WTC11 (cell line): ENCODE measurements at regions not wholly inside any gene's neighbourhood (a gene's known extent, or its start where the extent isn't known, plus 50 kb on each side); places are given as distances from the start of the nearest gene placed in this dataset.

Experiments used
- ATAC-seq: fragments of 200-7000 bp; cut with Tn5 transposase; 2 replicates; pipeline ENCODE4 v1.10.0; 2021; ENCODE audit warnings: mild to moderate bottlenecking, moderate library complexity
- CTCF ChIA-PET: fragments of 300-600 bp; sonication (Branson Sonifier 250); formaldehyde crosslinking; loops from one replicate; lab custom pipeline; 2021; ENCODE audit warnings: antibody characterized with exemption; lab: Charles Lee
- POLR2A ChIA-PET: fragments of 350-600 bp; sonication (Branson Sonifier 250); formaldehyde crosslinking; loops from one replicate; lab custom pipeline; 2021; ENCODE audit warnings: antibody characterized with exemption; lab: Charles Lee
- DNase-seq: peaks from one replicate; pipeline ENCODE4 v3.0.0; 2021; ENCODE audit warnings: low spot score
- H3K27ac Mint-ChIP-seq: 2 replicates; pipeline ENCODE4 v1.8.0; 2021; ENCODE audit warnings: mixed read lengths
- H3K27me3 Mint-ChIP-seq: 2 replicates; pipeline ENCODE4 v1.8.0; 2021; ENCODE audit warnings: low read depth, mild to moderate bottlenecking, moderate library complexity, mixed read lengths
- H3K36me3 Mint-ChIP-seq: 2 replicates; pipeline ENCODE4 v1.8.0; 2021; ENCODE audit warnings: mixed read lengths
- H3K4me1 Mint-ChIP-seq: 2 replicates; pipeline ENCODE4 v1.8.0; 2022; ENCODE audit warnings: mixed read lengths
- H3K4me3 Mint-ChIP-seq: 2 replicates; pipeline ENCODE4 v1.8.0; 2021; ENCODE audit warnings: mild to moderate bottlenecking, moderate library complexity, mixed read lengths
- H3K9me3 Mint-ChIP-seq: 2 replicates; pipeline ENCODE4 v1.8.0; 2021; ENCODE audit warnings: mixed read lengths
- CDX4 ChIP-seq: fragments of 250-450 bp; sonication (Bioruptor Pico); IDR thresholded peaks from 2 replicates; pipeline ENCODE4 v1.9.0; 2021; ENCODE audit warnings: moderate library complexity, mild to moderate bottlenecking, inconsistent platforms, borderline replicate concordance
- CREM ChIP-seq: sonication (generic); formaldehyde crosslinking; IDR thresholded peaks from 2 replicates; pipeline ENCODE4 v1.8.1; 2022; ENCODE audit warnings: mild to moderate bottlenecking, missing genetic modification reagents, moderate library complexity
- E2F5 ChIP-seq: sonication (generic); formaldehyde crosslinking; IDR thresholded peaks from 2 replicates; pipeline ENCODE4 v1.8.1; 2022; ENCODE audit warnings: mild to moderate bottlenecking, moderate library complexity, missing genetic modification reagents
- FOXK1 ChIP-seq: sonication (generic); formaldehyde crosslinking; IDR thresholded peaks from 2 replicates; pipeline ENCODE4 v1.8.0; 2022; ENCODE audit warnings: mild to moderate bottlenecking, moderate library complexity, missing genetic modification reagents
- MXD4 ChIP-seq: fragments of 250-450 bp; sonication (Bioruptor Pico); IDR thresholded peaks from 2 replicates; pipeline ENCODE4 v1.8.0; 2021; ENCODE audit warnings: mild to moderate bottlenecking, moderate library complexity, borderline replicate concordance
- RORB ChIP-seq: fragments of 250-450 bp; sonication (Bioruptor Pico); IDR thresholded peaks from 2 replicates; pipeline ENCODE4 v1.9.0; 2021; ENCODE audit warnings: mild to moderate bottlenecking
- ZNF281 ChIP-seq: sonication (generic); formaldehyde crosslinking; IDR thresholded peaks from 2 replicates; pipeline ENCODE4 v1.8.0; 2023; ENCODE audit warnings: mild to moderate bottlenecking, missing genetic modification reagents
- ZNF416 ChIP-seq: fragments of 250-450 bp; sonication (Bioruptor Pico); IDR thresholded peaks from 2 replicates; pipeline ENCODE4 v1.9.0; 2021; ENCODE audit warnings: mild to moderate bottlenecking, inconsistent platforms
- TF ChIP-seq, protein P1 (sequence below): sonication (generic); formaldehyde crosslinking; IDR thresholded peaks from 2 replicates; pipeline ENCODE4 v1.8.0; 2022; ENCODE audit warnings: missing genetic modification reagents
- TF ChIP-seq, protein P2 (sequence below): fragments of 250-450 bp; sonication (Bioruptor Pico); IDR thresholded peaks from 2 replicates; pipeline ENCODE4 v1.9.0; 2021; ENCODE audit warnings: mild to moderate bottlenecking
- TF ChIP-seq, protein P3 (sequence below): sonication (generic); formaldehyde crosslinking; IDR thresholded peaks from 2 replicates; pipeline ENCODE4 v1.8.1; 2022; ENCODE audit warnings: low read depth, mild to moderate bottlenecking, moderate library complexity, missing genetic modification reagents, borderline replicate concordance

DNA sequence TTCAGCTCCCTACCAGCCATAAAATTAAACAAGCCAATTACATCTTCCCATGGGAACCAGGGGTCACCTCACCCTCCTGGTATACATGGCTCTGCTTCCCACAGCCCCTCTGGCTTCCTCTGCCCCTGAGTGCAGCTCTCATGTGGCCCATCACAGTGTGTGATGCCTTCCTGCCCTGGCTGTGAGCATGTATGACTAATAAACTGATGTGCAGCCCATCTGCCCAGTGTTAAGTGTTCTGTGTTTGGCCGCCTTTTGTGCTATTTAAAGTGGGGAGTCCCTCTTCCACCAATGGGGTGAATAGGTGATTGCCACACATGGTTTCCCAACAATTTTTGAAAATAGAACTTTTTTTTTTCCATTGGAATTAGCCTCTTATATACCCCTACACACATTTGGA, 87.7 kb upstream of the PIEZO2 start:
- Mint-ChIP-seq H3K9me3 (peaks cover 4% of the 10 kb centered on the region), H3K27ac (no peak overlapping the region), H3K4me1 (no peaks in the 10 kb centered on the region), H3K36me3 (no peaks in the 10 kb centered on the region), H3K4me3 (no peak overlapping the region), H3K27me3 (no peaks in the 10 kb centered on the region)
- POLR2A ChIA-PET, result no interaction called here
- DNase-seq (no peak), ATAC-seq (no peak)
- TF ChIP-seq CDX4, result no peak
- TF ChIP-seq, protein P1, sequence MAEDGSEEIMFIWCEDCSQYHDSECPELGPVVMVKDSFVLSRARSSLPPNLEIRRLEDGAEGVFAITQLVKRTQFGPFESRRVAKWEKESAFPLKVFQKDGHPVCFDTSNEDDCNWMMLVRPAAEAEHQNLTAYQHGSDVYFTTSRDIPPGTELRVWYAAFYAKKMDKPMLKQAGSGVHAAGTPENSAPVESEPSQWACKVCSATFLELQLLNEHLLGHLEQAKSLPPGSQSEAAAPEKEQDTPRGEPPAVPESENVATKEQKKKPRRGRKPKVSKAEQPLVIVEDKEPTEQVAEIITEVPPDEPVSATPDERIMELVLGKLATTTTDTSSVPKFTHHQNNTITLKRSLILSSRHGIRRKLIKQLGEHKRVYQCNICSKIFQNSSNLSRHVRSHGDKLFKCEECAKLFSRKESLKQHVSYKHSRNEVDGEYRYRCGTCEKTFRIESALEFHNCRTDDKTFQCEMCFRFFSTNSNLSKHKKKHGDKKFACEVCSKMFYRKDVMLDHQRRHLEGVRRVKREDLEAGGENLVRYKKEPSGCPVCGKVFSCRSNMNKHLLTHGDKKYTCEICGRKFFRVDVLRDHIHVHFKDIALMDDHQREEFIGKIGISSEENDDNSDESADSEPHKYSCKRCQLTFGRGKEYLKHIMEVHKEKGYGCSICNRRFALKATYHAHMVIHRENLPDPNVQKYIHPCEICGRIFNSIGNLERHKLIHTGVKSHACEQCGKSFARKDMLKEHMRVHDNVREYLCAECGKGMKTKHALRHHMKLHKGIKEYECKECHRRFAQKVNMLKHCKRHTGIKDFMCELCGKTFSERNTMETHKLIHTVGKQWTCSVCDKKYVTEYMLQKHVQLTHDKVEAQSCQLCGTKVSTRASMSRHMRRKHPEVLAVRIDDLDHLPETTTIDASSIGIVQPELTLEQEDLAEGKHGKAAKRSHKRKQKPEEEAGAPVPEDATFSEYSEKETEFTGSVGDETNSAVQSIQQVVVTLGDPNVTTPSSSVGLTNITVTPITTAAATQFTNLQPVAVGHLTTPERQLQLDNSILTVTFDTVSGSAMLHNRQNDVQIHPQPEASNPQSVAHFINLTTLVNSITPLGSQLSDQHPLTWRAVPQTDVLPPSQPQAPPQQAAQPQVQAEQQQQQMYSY (CRISPR knock-in tag), result no peak
- TF ChIP-seq MXD4 (CRISPR knock-in tag), result no peak
- TF ChIP-seq, protein P2, sequence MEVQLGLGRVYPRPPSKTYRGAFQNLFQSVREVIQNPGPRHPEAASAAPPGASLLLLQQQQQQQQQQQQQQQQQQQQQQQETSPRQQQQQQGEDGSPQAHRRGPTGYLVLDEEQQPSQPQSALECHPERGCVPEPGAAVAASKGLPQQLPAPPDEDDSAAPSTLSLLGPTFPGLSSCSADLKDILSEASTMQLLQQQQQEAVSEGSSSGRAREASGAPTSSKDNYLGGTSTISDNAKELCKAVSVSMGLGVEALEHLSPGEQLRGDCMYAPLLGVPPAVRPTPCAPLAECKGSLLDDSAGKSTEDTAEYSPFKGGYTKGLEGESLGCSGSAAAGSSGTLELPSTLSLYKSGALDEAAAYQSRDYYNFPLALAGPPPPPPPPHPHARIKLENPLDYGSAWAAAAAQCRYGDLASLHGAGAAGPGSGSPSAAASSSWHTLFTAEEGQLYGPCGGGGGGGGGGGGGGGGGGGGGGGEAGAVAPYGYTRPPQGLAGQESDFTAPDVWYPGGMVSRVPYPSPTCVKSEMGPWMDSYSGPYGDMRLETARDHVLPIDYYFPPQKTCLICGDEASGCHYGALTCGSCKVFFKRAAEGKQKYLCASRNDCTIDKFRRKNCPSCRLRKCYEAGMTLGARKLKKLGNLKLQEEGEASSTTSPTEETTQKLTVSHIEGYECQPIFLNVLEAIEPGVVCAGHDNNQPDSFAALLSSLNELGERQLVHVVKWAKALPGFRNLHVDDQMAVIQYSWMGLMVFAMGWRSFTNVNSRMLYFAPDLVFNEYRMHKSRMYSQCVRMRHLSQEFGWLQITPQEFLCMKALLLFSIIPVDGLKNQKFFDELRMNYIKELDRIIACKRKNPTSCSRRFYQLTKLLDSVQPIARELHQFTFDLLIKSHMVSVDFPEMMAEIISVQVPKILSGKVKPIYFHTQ (CRISPR knock-in tag), result no peak
- TF ChIP-seq RORB (CRISPR knock-in tag), result no peak
- TF ChIP-seq ZNF416 (CRISPR knock-in tag), result no peak
- TF ChIP-seq, protein P3, sequence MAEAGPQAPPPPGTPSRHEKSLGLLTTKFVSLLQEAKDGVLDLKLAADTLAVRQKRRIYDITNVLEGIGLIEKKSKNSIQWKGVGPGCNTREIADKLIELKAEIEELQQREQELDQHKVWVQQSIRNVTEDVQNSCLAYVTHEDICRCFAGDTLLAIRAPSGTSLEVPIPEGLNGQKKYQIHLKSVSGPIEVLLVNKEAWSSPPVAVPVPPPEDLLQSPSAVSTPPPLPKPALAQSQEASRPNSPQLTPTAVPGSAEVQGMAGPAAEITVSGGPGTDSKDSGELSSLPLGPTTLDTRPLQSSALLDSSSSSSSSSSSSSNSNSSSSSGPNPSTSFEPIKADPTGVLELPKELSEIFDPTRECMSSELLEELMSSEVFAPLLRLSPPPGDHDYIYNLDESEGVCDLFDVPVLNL, result no peak
- CTCF ChIA-PET, result interaction anchor here (0.7 kb wide), 1 partner anchor 73 kb away, joined by 3 read pairs; no protein-coding TSS in a partner anchor

- ATAC-seq (no peak), DNase-seq (no peak)
- H3K36me3 Mint-ChIP-seq, result no peaks in the 10 kb centered on the region
- CTCF ChIA-PET, result no interaction called here
- peaks cover 2% of the 10 kb centered on the region for H3K4me1 Mint-ChIP-seq
- no peak overlapping the region for H3K27ac Mint-ChIP-seq
- TF ChIP-seq CREM (CRISPR knock-in tag), result no peak
- H3K27me3 Mint-ChIP-seq, result no peaks in the 10 kb centered on the region
- POLR2A ChIA-PET, result no interaction called here
- peaks cover 8% of the 10 kb centered on the region; the same call in 1 of the 2 replicates for H3K9me3 Mint-ChIP-seq
- no peak overlapping the region for H3K4me3 Mint-ChIP-seq
Observed at GRCh38 chr18:11224153-11224552, 74.8 kb upstream of the PIEZO2 start.

- TF ChIP-seq E2F5 (no peak), ZNF281 (CRISPR knock-in tag) (no peak), FOXK1 (CRISPR knock-in tag) (no peak)
- TF ChIP-seq, all 79 proteins: peak for 0
- Mint-ChIP-seq H3K4me3 (no peak overlapping the region), H3K27me3 (no peaks in the 10 kb centered on the region), H3K9me3 (peaks cover 4% of the 10 kb centered on the region; the same call in 1 of the 2 replicates), H3K27ac (no peak overlapping the region), H3K4me1 (peaks cover 7% of the 10 kb centered on the region), H3K36me3 (no peaks in the 10 kb centered on the region)
- ChIA-PET POLR2A (no interaction called here), CTCF (no interaction called here)
- DNase-seq, result no peak
- ATAC-seq, result no peak
Observed at GRCh38 chr18:11219571-11219970, 70.2 kb upstream of the PIEZO2 start.
